Hematopoietic multipotent progenitor cell treated with erythropoietin and hydrocortisone succinate and interleukin-3 and kit ligand, for 17 days (in vitro differentiated cells): ENCODE measurements at regions not wholly inside any gene's neighbourhood (a gene's known extent, or its start where the extent isn't known, plus 50 kb on each side); places are given as distances from the start of the nearest gene placed in this dataset.
"Not testable (repeated sequence)": the region's sequence is repeated elsewhere in the genome, so short reads cannot be mapped to it uniquely, and the experiment has no call there.

Experiments used
- DNase-seq: peaks from one replicate; pipeline ENCODE4 v3.0.0-alpha.2; 2015; ENCODE audit warnings: low spot score

- no peak for DNase-seq
Observed at GRCh38 chr2:235105821-235106359, 154.1 kb downstream of the SH3BP4 start.

GRCh38 chr2:235106874-235107639 is 155.2 kb downstream of the SH3BP4 start:
- DNase-seq: no peak

- DNase-seq: no peak
Observed at GRCh38 chr2:235107640-235107951, 155.8 kb downstream of the SH3BP4 start.

- DNase-seq: not testable (repeated sequence)
Observed at GRCh38 chr2:235109561-235109960, 157.7 kb downstream of the SH3BP4 start.

GRCh38 chr2:235112365-235112764 is 160.5 kb downstream of the SH3BP4 start:
- no peak for DNase-seq

GRCh38 chr2:235113854-235114253 is 162.0 kb downstream of the SH3BP4 start:
- DNase-seq: no peak

GRCh38 chr2:235114286-235114685 is 162.5 kb downstream of the SH3BP4 start:
- DNase-seq: no peak

- DNase-seq: no peak
Observed at GRCh38 chr2:235115521-235115920, 163.7 kb downstream of the SH3BP4 start.

GRCh38 chr2:235116885-235117492 is 165.2 kb downstream of the SH3BP4 start:
- DNase-seq: no peak

GRCh38 chr2:235126768-235127167 is 175.0 kb downstream of the SH3BP4 start:
- no peak for DNase-seq

GRCh38 chr2:235127931-235128330 is 176.1 kb downstream of the SH3BP4 start:
- DNase-seq: no peak

GRCh38 chr2:235129850-235130249 is 178.0 kb downstream of the SH3BP4 start:
- DNase-seq: no peak

- no peak for DNase-seq
Observed at GRCh38 chr2:235131334-235132305, 179.8 kb downstream of the SH3BP4 start.

GRCh38 chr2:235132651-235133050 is 180.8 kb downstream of the SH3BP4 start:
- DNase-seq: no peak

- DNase-seq: no peak
Observed at GRCh38 chr2:235133837-235134236, 182.0 kb downstream of the SH3BP4 start.

- no peak for DNase-seq
Observed at GRCh38 chr2:235134420-235134819, 182.6 kb downstream of the SH3BP4 start.

- no peak for DNase-seq
Observed at GRCh38 chr2:235135195-235135965, 183.6 kb downstream of the SH3BP4 start.

GRCh38 chr2:235135990-235136561 is 184.3 kb downstream of the SH3BP4 start:
- DNase-seq: peak; percentile 32

- no peak for DNase-seq
Observed at GRCh38 chr2:235138339-235138738, 186.5 kb downstream of the SH3BP4 start.

GRCh38 chr2:235139956-235140800 is 188.4 kb downstream of the SH3BP4 start:
- DNase-seq: no peak

- DNase-seq: no peak
Observed at GRCh38 chr2:235140801-235141081, 188.9 kb downstream of the SH3BP4 start.
